ENCODE measurements at regions not wholly inside any gene's neighbourhood (a gene's known extent, or its start where the extent isn't known, plus 50 kb on each side); places are given as distances from the start of the nearest gene placed in this dataset.
"Not testable (repeated sequence)": the region's sequence is repeated elsewhere in the genome, so short reads cannot be mapped to it uniquely, and the experiment has no call there.

DNA sequence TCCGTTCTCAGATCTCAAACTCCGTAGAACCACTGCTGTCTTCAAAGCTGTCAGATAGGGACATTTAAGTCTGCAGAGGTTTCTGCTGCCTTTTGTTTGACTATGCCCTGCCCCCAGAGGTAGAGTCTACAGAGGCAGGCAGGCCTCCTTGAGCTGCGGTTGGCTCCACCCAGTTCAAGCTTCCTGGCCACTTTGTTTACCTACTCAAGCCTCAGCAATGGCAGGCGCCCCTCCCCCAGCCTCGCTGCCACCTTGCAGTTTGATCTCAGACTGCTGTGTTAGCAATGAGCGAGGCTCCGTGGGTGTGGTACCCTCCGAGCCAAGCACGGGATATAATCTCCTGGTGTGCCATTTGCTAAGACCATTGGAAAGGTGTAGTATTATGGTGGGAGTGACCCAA lies 634.9 kb upstream of the SGO1 start:
- not testable (repeated sequence) for TF ChIP-seq CREB1 (CRISPR knock-in tag; IDR thresholded peaks at IDR 0.05; ENCODE audit: low read depth); POLR2AphosphoS5 (IDR thresholded peaks at IDR 0.05; ENCODE audit: low read depth); EZH2 (IDR thresholded peaks at IDR 0.05; ENCODE audit: low read depth, unreplicated experiment); EZH2phosphoT487 (IDR thresholded peaks at IDR 0.05; ENCODE audit: unreplicated experiment); ZNF331 (CRISPR knock-in tag; IDR thresholded peaks at IDR 0.05; ENCODE audit: low read depth); STAT1 (IDR thresholded peaks at IDR 0.05; ENCODE audit: unreplicated experiment)
- TF ChIP-seq, protein P1, sequence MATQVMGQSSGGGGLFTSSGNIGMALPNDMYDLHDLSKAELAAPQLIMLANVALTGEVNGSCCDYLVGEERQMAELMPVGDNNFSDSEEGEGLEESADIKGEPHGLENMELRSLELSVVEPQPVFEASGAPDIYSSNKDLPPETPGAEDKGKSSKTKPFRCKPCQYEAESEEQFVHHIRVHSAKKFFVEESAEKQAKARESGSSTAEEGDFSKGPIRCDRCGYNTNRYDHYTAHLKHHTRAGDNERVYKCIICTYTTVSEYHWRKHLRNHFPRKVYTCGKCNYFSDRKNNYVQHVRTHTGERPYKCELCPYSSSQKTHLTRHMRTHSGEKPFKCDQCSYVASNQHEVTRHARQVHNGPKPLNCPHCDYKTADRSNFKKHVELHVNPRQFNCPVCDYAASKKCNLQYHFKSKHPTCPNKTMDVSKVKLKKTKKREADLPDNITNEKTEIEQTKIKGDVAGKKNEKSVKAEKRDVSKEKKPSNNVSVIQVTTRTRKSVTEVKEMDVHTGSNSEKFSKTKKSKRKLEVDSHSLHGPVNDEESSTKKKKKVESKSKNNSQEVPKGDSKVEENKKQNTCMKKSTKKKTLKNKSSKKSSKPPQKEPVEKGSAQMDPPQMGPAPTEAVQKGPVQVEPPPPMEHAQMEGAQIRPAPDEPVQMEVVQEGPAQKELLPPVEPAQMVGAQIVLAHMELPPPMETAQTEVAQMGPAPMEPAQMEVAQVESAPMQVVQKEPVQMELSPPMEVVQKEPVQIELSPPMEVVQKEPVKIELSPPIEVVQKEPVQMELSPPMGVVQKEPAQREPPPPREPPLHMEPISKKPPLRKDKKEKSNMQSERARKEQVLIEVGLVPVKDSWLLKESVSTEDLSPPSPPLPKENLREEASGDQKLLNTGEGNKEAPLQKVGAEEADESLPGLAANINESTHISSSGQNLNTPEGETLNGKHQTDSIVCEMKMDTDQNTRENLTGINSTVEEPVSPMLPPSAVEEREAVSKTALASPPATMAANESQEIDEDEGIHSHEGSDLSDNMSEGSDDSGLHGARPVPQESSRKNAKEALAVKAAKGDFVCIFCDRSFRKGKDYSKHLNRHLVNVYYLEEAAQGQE (IDR thresholded peaks at IDR 0.05; ENCODE audit: unreplicated experiment): not testable (repeated sequence)
- TF ChIP-seq, protein P2, sequence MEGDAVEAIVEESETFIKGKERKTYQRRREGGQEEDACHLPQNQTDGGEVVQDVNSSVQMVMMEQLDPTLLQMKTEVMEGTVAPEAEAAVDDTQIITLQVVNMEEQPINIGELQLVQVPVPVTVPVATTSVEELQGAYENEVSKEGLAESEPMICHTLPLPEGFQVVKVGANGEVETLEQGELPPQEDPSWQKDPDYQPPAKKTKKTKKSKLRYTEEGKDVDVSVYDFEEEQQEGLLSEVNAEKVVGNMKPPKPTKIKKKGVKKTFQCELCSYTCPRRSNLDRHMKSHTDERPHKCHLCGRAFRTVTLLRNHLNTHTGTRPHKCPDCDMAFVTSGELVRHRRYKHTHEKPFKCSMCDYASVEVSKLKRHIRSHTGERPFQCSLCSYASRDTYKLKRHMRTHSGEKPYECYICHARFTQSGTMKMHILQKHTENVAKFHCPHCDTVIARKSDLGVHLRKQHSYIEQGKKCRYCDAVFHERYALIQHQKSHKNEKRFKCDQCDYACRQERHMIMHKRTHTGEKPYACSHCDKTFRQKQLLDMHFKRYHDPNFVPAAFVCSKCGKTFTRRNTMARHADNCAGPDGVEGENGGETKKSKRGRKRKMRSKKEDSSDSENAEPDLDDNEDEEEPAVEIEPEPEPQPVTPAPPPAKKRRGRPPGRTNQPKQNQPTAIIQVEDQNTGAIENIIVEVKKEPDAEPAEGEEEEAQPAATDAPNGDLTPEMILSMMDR (conservative IDR thresholded peaks at IDR 0.05; ENCODE audit: low read depth in 2 of 2): not testable (repeated sequence)
- TF ChIP-seq, protein P3, sequence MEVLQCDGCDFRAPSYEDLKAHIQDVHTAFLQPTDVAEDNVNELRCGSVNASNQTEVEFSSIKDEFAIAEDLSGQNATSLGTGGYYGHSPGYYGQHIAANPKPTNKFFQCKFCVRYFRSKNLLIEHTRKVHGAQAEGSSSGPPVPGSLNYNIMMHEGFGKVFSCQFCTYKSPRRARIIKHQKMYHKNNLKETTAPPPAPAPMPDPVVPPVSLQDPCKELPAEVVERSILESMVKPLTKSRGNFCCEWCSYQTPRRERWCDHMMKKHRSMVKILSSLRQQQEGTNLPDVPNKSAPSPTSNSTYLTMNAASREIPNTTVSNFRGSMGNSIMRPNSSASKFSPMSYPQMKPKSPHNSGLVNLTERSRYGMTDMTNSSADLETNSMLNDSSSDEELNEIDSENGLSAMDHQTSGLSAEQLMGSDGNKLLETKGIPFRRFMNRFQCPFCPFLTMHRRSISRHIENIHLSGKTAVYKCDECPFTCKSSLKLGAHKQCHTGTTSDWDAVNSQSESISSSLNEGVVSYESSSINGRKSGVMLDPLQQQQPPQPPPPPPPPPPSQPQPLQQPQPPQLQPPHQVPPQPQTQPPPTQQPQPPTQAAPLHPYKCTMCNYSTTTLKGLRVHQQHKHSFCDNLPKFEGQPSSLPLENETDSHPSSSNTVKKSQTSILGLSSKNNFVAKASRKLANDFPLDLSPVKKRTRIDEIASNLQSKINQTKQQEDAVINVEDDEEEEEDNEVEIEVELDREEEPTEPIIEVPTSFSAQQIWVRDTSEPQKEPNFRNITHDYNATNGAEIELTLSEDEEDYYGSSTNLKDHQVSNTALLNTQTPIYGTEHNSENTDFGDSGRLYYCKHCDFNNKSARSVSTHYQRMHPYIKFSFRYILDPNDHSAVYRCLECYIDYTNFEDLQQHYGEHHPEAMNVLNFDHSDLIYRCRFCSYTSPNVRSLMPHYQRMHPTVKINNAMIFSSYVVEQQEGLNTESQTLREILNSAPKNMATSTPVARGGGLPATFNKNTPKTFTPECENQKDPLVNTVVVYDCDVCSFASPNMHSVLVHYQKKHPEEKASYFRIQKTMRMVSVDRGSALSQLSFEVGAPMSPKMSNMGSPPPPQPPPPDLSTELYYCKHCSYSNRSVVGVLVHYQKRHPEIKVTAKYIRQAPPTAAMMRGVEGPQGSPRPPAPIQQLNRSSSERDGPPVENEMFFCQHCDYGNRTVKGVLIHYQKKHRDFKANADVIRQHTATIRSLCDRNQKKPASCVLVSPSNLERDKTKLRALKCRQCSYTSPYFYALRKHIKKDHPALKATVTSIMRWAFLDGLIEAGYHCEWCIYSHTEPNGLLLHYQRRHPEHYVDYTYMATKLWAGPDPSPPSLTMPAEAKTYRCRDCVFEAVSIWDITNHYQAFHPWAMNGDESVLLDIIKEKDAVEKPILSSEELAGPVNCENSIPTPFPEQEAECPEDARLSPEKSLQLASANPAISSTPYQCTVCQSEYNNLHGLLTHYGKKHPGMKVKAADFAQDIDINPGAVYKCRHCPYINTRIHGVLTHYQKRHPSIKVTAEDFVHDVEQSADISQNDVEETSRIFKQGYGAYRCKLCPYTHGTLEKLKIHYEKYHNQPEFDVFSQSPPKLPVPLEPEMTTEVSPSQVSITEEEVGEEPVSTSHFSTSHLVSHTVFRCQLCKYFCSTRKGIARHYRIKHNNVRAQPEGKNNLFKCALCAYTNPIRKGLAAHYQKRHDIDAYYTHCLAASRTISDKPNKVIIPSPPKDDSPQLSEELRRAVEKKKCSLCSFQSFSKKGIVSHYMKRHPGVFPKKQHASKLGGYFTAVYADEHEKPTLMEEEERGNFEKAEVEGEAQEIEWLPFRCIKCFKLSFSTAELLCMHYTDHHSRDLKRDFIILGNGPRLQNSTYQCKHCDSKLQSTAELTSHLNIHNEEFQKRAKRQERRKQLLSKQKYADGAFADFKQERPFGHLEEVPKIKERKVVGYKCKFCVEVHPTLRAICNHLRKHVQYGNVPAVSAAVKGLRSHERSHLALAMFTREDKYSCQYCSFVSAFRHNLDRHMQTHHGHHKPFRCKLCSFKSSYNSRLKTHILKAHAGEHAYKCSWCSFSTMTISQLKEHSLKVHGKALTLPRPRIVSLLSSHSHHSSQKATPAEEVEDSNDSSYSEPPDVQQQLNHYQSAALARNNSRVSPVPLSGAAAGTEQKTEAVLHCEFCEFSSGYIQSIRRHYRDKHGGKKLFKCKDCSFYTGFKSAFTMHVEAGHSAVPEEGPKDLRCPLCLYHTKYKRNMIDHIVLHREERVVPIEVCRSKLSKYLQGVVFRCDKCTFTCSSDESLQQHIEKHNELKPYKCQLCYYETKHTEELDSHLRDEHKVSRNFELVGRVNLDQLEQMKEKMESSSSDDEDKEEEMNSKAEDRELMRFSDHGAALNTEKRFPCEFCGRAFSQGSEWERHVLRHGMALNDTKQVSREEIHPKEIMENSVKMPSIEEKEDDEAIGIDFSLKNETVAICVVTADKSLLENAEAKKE (CRISPR knock-in tag; IDR thresholded peaks at IDR 0.05): not testable (repeated sequence)
